ENCODE measurements at regions not wholly inside any gene's neighbourhood (a gene's known extent, or its start where the extent isn't known, plus 50 kb on each side); places are given as distances from the start of the nearest gene placed in this dataset.

GRCh38 chr1:30188999-30189398, 534.4 kb downstream of the MATN1 start:
- TF ChIP-seq RAD21 (IDR thresholded peaks at IDR 0.05), result no peak
- TF ChIP-seq CTCF (IDR thresholded peaks at IDR 0.05; ENCODE audit: low read depth, low read length, missing input control), result no peak
- TF ChIP-seq JUND (IDR thresholded peaks at IDR 0.05), result no peak
- no peak for TF ChIP-seq SP1 (IDR thresholded peaks at IDR 0.05)
- TF ChIP-seq NR2F2 (IDR thresholded peaks at IDR 0.05), result no peak
- no peak for TF ChIP-seq RXRA (IDR thresholded peaks at IDR 0.05)
- TF ChIP-seq TAF1 (conservative IDR thresholded peaks at IDR 0.05), result no peak
